GM13977 (cell line): ENCODE measurements at regions not wholly inside any gene's neighbourhood (a gene's known extent, or its start where the extent isn't known, plus 50 kb on each side); places are given as distances from the start of the nearest gene placed in this dataset.

ENCODE experiments used
- DNase-seq: peaks from one replicate; pipeline ENCODE4 v3.0.0; 2012; ENCODE audit warnings: low spot score
- CTCF ChIP-seq: IDR thresholded peaks from 2 replicates; pipeline ENCODE4 v1.5.1; 2012; ENCODE audit warnings: mild to moderate bottlenecking, control low read depth; ENCODE audit not compliant: insufficient read depth; ENCODE audit errors: extremely low read depth, missing control alignments
- in situ Hi-C: fragments of 300-500 bp; cut with MboI; formaldehyde crosslinking; loops from one replicate; pipeline ENCODE4 v1.12.0; 2022; ENCODE audit warnings: low sequenced_read_pairs, low pct_unique_long_range_greater_than_20kb, mixed read lengths, inconsistent platforms; ENCODE audit not compliant: unreplicated experiment

DNA sequence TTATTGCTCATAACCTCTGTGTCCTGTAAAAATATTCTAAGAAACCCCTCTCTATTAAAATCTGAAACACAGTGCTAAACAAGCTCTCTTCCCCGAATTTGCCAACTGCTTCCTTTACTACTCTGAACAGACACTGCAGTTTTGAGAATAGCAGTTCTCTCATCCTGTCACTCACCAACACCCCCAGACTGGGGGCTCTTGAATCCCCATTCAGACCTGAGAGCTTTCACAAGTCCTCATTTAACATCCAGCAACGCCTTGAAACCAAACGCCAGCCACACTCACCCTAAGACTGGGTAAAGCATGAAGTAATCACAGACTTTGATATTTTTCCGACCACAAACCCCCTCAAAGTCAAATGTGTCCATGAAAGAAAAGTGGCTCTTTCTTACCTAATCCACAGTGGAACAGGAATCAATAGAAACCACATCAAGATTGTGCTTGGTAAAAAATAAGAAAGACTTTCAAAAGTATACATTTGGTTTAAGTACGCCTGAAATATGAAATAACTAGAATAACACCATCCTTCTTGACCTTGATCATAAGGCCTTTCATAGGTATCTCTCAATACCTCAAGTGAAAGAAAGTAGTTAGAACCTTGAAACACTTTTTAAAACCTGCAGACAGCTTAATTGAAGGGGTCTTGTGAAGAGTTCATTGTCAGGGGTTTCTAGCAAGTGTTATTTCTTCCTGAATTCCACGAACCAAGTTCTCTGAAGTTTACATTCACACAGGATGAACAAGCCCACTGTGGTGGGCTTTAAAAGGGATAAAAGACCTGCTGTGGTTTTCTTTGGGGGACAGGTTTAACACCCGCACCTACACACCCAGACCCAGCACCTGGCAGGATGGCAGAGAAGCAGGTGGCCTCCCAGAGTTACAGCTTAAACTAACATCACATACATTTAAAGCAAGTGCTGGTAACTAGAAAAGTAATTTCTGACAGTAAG, 412.6 kb downstream of the MLLT3 start:
- no peak for TF ChIP-seq CTCF
- in situ Hi-C loops: no loop called here
- DNase-seq: no peak

DNA sequence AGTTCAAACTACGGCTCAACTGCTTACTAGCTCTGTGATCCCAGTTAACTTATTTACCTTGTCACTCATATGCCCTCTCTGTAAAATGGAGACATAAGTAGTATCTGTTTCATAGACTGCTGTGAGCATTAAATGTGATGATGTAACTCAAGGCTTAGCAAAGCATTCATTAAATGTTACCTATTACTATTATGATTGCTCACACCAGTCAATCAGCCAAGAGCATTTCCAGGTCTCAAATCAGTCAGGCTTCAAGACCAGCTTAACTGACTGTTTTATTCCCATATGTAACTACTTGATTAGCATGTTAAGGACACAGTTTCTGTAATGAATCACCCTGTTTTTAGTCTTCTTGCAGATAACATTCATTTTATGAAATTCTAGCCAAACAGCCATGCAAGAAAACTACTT, 413.3 kb downstream of the MLLT3 start:
- DNase-seq: no peak
- in situ Hi-C loops: no loop called here
- no peak for TF ChIP-seq CTCF

DNA sequence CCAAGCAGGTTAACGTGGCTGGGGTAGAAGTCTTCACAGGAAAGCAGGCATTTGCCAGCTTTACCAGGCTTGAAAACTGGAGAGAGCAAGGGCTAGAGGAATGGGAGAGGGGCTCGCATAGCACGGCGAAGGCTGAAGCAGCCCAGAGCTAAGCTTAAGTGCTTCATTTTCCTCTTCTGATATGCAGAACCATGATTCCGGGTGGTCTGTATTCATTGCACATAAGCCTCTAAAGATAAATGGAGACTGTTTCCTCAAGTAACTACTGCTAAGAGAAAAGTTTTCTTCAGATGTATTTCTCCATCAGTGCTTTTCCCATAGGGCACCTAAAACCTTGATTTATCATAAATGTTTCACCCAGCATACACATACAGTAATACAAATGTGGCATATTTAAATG, 414.1 kb downstream of the MLLT3 start:
- no peak for TF ChIP-seq CTCF
- no peak for DNase-seq
- in situ Hi-C loops: no loop called here

GRCh38 chr9:20207176-20207575, 415.1 kb downstream of the MLLT3 start:
- DNase-seq: no peak
- no peak for TF ChIP-seq CTCF
- in situ Hi-C loops: no loop called here

DNA sequence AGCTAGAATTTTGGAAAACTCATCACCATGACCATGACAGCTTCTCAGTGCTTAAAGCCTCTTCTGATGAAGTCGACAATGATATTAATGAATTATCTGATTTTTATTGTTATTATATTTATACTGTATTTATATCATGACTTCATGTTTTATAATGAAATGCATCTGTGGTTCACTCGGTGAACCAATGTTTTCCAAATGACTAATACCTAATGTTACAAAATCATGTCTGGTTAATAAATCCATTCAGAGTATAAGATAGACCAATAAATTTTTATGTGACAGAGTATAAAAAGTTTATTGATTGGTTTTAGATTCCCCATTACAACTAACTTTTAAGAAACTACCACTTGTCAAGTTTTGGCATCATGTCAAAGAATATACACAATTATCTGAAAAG, 416.5 kb downstream of the MLLT3 start:
- in situ Hi-C loops: no loop called here
- no peak for DNase-seq
- no peak for TF ChIP-seq CTCF

DNA sequence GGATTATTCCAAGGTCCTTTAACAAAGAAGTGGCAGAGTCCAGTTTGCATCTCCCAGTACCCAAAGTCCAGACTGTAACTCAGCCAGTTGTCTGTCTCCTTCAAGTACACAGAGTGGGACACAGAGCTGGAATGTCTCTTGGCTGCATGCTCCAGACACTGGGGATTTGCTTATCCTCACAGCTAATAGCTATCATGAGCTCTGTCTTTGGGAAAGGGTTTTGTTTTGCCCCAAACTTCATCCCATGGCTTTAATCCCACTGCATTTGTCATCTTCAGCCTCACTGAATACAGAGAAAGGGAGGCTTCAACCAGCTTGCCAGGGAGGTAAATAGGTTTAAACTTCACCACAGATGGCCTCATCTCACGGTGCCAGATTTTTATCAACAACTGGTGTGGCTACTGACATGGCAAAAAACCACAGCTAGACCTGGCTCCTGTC, 412.2 kb upstream of the SLC24A2 start:
- DNase-seq: no peak
- in situ Hi-C loops: no loop called here
- TF ChIP-seq CTCF: no peak
